Epithelial cell of esophagus (primary cell): ENCODE measurements at regions not wholly inside any gene's neighbourhood (a gene's known extent, or its start where the extent isn't known, plus 50 kb on each side); places are given as distances from the start of the nearest gene placed in this dataset.
"Not testable (repeated sequence)": the region's sequence is repeated elsewhere in the genome, so short reads cannot be mapped to it uniquely, and the experiment has no call there.

Source experiments
- DNase-seq: peaks from one replicate; pipeline ENCODE4 v3.0.0; 2010; ENCODE audit warnings: low read depth
- H3K4me3 ChIP-seq: 2 replicates; pipeline ENCODE4 v1.5.1; 2011; ENCODE audit warnings: mild to moderate bottlenecking, low read length, control low read depth
- CTCF ChIP-seq: IDR thresholded peaks from 2 replicates; pipeline ENCODE4 v1.5.1; 2011; ENCODE audit warnings: low read depth, mild to moderate bottlenecking, low read length, control low read depth, inconsistent platforms; ENCODE audit not compliant: insufficient read depth; ENCODE audit errors: missing control alignments

GRCh38 chr10:84589526-84590205, 261.3 kb downstream of the CCSER2 start:
- H3K4me3 ChIP-seq: no peak overlapping the region
- no peak for DNase-seq
- no peak for TF ChIP-seq CTCF

- no peak for TF ChIP-seq CTCF
- no peak for DNase-seq
- no peak overlapping the region for H3K4me3 ChIP-seq
Measured at GRCh38 chr10:84590327-84591193, 262.2 kb downstream of the CCSER2 start.

GRCh38 chr10:84593506-84593905, 265.1 kb downstream of the CCSER2 start:
- no peak overlapping the region for H3K4me3 ChIP-seq
- TF ChIP-seq CTCF: no peak
- no peak for DNase-seq

- no peak for TF ChIP-seq CTCF
- DNase-seq: no peak
- no peak overlapping the region for H3K4me3 ChIP-seq
Measured at GRCh38 chr10:84596585-84596984, 268.2 kb downstream of the CCSER2 start.

- DNase-seq: no peak
- H3K4me3 ChIP-seq: no peak overlapping the region
- TF ChIP-seq CTCF: no peak
Measured at GRCh38 chr10:84599254-84599653, 270.9 kb downstream of the CCSER2 start.

GRCh38 chr10:84600947-84601346, 272.6 kb downstream of the CCSER2 start:
- no peak overlapping the region for H3K4me3 ChIP-seq
- DNase-seq: no peak
- no peak for TF ChIP-seq CTCF

- DNase-seq, H3K4me3 ChIP-seq: not testable (repeated sequence)
Measured at GRCh38 chr10:84602543-84602942, 274.2 kb downstream of the CCSER2 start.
